GM23338 (cell line): ENCODE measurements at regions not wholly inside any gene's neighbourhood (a gene's known extent, or its start where the extent isn't known, plus 50 kb on each side); places are given as distances from the start of the nearest gene placed in this dataset.

Experiments used
- CREB1 ChIP-seq: fragments of 250-450 bp; sonication (Bioruptor Pico); IDR thresholded peaks from 2 replicates; pipeline ENCODE4 v1.5.0; 2020; ENCODE audit warnings: low read depth, mild to moderate bottlenecking, moderate library complexity
- EZH2 ChIP-seq: fragments of 200-600 bp; sonication (generic); IDR thresholded peaks from one replicate; pipeline ENCODE4 v1.8.0; 2017; ENCODE audit warnings: antibody characterized with exemption, mild to moderate bottlenecking, low read depth; ENCODE audit not compliant: unreplicated experiment
- EZH2phosphoT487 ChIP-seq: fragments of 200-600 bp; sonication (generic); IDR thresholded peaks from one replicate; pipeline ENCODE4 v1.8.1; 2018; ENCODE audit warnings: antibody characterized with exemption; ENCODE audit not compliant: unreplicated experiment
- POLR2AphosphoS5 ChIP-seq: IDR thresholded peaks from 2 replicates; pipeline ENCODE4 v1.6.1; 2016; ENCODE audit warnings: antibody characterized with exemption, low read depth
- REST ChIP-seq: IDR thresholded peaks from one replicate; pipeline ENCODE4 v1.6.1; 2018; ENCODE audit warnings: antibody characterized with exemption; ENCODE audit not compliant: unreplicated experiment
- TF ChIP-seq, protein P1 (sequence below), 2 experiments: fragments of 200-600 bp in 1 of 2; sonication (generic) in 1 of 2; conservative IDR thresholded peaks; 2 replicates each; pipeline versions ENCODE4 v1.5.1 to v1.6.1; 2016 to 2017; ENCODE audit warnings: antibody characterized with exemption in 2 of 2, low read depth in 2 of 2, mild to moderate bottlenecking in 2 of 2, moderate library complexity in 1 of 2
- TF ChIP-seq, protein P2 (sequence below): IDR thresholded peaks from 2 replicates; pipeline ENCODE4 v1.6.1; 2016; ENCODE audit warnings: antibody characterized with exemption

GRCh38 chr2:11936761-11937160 is 190.3 kb downstream of the LPIN1 start:
- TF ChIP-seq REST (no peak), EZH2phosphoT487 (no peak), CREB1 (CRISPR knock-in tag) (no peak), POLR2AphosphoS5 (no peak), EZH2 (no peak)
- TF ChIP-seq, protein P1, sequence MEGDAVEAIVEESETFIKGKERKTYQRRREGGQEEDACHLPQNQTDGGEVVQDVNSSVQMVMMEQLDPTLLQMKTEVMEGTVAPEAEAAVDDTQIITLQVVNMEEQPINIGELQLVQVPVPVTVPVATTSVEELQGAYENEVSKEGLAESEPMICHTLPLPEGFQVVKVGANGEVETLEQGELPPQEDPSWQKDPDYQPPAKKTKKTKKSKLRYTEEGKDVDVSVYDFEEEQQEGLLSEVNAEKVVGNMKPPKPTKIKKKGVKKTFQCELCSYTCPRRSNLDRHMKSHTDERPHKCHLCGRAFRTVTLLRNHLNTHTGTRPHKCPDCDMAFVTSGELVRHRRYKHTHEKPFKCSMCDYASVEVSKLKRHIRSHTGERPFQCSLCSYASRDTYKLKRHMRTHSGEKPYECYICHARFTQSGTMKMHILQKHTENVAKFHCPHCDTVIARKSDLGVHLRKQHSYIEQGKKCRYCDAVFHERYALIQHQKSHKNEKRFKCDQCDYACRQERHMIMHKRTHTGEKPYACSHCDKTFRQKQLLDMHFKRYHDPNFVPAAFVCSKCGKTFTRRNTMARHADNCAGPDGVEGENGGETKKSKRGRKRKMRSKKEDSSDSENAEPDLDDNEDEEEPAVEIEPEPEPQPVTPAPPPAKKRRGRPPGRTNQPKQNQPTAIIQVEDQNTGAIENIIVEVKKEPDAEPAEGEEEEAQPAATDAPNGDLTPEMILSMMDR (conservative IDR thresholded peaks at IDR 0.05; ENCODE audit: low read depth in 2 of 2) = no peak
- TF ChIP-seq, protein P2, sequence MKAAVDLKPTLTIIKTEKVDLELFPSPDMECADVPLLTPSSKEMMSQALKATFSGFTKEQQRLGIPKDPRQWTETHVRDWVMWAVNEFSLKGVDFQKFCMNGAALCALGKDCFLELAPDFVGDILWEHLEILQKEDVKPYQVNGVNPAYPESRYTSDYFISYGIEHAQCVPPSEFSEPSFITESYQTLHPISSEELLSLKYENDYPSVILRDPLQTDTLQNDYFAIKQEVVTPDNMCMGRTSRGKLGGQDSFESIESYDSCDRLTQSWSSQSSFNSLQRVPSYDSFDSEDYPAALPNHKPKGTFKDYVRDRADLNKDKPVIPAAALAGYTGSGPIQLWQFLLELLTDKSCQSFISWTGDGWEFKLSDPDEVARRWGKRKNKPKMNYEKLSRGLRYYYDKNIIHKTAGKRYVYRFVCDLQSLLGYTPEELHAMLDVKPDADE = no peak
